Posterior vena cava (tissue), 2 donors: ENCODE measurements at regions not wholly inside any gene's neighbourhood (a gene's known extent, or its start where the extent isn't known, plus 50 kb on each side); places are given as distances from the start of the nearest gene placed in this dataset.

Experiments used
- DNase-seq: peaks from one replicate; pipeline ENCODE4 v3.0.0-alpha.2; 2020; ENCODE audit warnings: low spot score
- intact Hi-C, 2 donors: fragments of 100-400 bp; cut with DNase I; formaldehyde crosslinking; loops; one replicate each; pipeline versions ENCODE4 v1.14.1 to v1.14.2; 2022 to 2023
- donor health status: DM: yes; HTN: yes; CAD: no.
- donor health status: DM: yes; HTN: yes; CAD: no.

GRCh38 chr1:221138516-221138915 lies 259.3 kb downstream of the HLX start:
- no peak for DNase-seq
- intact Hi-C loops = no loop called here

- intact Hi-C loops = no loop called here
- DNase-seq = no peak
These were observed 260.7 kb downstream of the HLX start for GRCh38 chr1:221139991-221140390.

DNA sequence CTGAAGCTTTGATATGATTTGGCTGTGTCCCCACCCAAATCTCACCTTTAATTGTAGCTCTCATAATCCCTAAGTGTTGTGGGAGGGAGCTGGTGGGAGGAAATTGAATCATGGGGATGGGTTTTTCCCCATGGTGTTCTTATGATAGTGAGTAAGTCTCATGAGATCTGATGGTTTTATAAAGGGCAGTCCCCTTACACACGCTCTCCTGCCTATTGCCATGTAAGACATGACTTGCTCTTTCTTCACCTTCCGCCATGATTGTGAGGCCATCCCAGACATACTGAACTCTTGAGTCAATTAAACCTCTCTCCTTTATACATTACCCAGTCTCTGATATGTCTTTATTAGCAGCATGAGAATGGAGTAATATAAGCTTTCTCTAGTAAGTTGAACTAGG lies 261.9 kb downstream of the HLX start:
- intact Hi-C loops = no loop called here

GRCh38 chr1:221141606-221142285 lies 262.5 kb downstream of the HLX start:
- intact Hi-C loops = no loop called here
- no peak for DNase-seq

More for the DNA sequence above, 261.9 kb downstream of the HLX start:
- DNase-seq = no peak

- intact Hi-C loops = no loop called here
- no peak for DNase-seq
These were observed 269.4 kb downstream of the HLX start for GRCh38 chr1:221148660-221149059.

DNA sequence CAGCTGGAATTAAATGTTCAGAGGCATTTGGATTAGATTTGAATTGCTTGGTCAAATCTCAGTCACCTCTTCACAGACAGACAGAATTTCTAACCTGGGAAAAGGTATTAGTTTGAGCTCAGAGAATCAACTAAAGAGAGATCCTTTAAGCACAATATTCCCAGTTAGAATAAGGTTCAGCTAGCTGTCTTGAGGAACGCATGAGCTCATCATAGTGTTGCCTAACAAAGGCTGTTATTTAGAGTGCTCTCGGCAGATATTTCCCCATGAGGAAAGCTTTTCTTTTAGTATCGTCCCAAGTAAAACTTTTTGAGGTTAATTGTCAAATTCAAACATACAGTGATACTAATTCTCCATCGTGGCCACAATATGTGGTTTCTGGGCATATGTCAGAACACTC lies 269.9 kb downstream of the HLX start:
- no peak for DNase-seq
- intact Hi-C loops = no loop called here

DNA sequence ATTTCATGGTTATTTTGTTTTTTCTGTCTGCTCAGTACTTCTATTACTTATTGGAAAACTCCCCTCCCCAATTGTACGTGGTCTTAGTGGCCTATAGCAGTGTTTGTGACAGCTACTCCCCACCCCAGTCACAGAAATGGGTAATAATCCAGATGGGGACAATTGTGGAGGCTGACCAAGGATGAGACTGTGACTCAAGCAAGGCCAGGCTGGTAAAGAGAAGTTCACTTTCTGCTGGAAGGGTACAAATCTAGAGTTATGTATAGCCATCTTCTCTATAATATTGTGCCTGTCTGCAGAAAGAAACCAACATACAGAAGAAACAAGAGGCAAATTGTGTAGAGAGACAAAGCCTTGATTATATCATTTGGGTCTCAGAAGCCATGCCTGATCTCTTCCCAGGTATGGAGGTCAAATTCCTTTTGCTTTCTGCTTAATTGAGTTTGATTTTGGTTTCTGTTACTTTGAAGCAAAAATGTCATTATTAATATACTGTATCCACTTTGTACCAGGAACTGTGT lies 270.4 kb downstream of the HLX start:
- intact Hi-C loops = no loop called here
- no peak for DNase-seq

DNA sequence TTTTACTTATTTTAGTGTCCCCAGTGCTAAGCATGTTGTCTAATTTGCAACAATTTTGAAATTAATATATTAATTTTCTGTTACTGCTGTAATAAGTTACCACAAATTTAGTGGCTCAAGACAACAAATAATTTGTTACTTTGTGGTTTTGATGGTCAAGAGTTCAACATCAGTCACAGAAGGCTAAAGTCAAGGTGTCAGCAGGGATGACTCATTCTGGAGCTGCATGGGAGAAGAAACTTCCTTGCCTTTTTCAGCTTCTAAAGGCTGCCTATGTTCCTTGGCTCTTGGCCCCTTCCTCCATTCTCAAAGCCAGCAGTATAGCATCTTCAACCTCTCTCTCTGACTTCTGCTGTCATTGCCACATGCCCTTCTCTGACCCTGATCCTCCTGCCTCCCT lies 271.8 kb downstream of the HLX start:
- intact Hi-C loops = no loop called here
- no peak for DNase-seq

DNA sequence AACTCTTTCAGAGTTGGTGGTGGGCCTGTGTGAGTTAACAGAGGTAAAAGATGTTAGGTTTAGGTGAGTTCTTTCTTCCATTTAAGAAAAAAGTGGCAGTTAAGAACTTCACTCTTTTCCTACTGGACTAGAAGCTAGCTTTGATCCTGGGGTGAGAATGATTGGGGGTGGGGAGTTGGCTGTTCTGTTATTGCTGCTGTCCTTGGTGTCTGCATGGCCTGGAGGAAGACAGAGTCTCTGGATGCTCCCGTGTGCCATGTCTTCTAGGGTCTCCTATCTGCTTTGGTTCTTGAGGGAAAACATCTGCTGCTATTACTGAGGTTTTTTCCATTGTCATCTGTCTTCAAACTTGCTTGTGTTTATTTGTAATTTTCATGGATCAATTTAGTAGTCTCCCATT lies 275.7 kb downstream of the HLX start:
- DNase-seq = no peak
- intact Hi-C loops = no loop called here

- no peak for DNase-seq
- intact Hi-C loops = no loop called here
These were observed 278.0 kb downstream of the HLX start for GRCh38 chr1:221157026-221157761.

- DNase-seq = no peak
- intact Hi-C loops = no loop called here
These were observed 280.4 kb downstream of the HLX start for GRCh38 chr1:221159608-221160007.

DNA sequence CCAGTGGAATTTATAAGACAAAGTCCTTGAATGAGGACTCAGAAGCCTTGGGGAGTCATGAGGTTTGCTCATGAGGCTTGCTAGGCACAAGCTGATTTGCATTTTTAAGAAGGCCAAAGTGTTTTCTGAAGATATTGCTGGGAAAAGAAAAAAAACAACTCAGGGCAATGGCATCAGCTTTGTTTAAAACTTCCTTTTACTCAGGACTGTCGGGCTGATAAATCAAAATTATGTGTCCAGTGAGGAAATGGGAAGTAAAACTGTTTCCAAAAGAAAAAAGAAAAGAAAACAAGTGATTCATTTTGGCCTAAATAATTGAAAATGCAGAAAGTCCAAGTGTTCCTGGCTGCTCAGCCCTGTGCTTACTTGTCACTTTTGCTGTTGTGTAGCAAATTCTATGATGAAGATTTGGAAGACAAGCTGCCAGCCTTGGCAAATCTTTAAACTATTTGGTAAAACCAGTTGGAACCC lies 282.4 kb downstream of the HLX start:
- intact Hi-C loops = no loop called here

DNA sequence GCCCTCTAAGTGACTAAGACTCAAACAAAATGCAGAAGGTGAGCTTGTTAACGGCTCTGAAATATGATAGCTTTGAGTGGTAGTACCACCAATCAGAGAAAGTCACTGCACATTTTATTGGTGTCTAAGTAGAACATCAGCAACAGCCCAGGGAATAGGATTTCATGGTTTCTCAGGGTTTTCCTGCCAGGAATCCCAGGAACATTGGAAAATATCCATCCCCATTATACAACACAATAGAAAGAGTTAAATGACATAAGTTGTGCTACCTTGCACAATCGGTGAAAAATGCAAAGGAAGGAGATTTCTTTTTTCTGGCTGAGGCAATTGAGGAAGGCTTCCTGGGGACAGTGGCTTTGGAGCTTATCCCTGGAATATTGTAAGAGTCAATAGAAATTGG lies 283.1 kb downstream of the HLX start:
- intact Hi-C loops = no loop called here
- DNase-seq = no peak

More for the DNA sequence above, 282.4 kb downstream of the HLX start:
- no peak for DNase-seq

- intact Hi-C loops = no loop called here
- no peak for DNase-seq
These were observed 283.7 kb downstream of the HLX start for GRCh38 chr1:221162939-221163338.

GRCh38 chr1:221164029-221164428 lies 284.8 kb downstream of the HLX start:
- no peak for DNase-seq
- intact Hi-C loops = no loop called here

GRCh38 chr1:221164951-221165838 lies 286.0 kb downstream of the HLX start:
- intact Hi-C loops = no loop called here
- no peak for DNase-seq

GRCh38 chr1:221165839-221166500 lies 286.7 kb downstream of the HLX start:
- intact Hi-C loops = no loop called here

DNA sequence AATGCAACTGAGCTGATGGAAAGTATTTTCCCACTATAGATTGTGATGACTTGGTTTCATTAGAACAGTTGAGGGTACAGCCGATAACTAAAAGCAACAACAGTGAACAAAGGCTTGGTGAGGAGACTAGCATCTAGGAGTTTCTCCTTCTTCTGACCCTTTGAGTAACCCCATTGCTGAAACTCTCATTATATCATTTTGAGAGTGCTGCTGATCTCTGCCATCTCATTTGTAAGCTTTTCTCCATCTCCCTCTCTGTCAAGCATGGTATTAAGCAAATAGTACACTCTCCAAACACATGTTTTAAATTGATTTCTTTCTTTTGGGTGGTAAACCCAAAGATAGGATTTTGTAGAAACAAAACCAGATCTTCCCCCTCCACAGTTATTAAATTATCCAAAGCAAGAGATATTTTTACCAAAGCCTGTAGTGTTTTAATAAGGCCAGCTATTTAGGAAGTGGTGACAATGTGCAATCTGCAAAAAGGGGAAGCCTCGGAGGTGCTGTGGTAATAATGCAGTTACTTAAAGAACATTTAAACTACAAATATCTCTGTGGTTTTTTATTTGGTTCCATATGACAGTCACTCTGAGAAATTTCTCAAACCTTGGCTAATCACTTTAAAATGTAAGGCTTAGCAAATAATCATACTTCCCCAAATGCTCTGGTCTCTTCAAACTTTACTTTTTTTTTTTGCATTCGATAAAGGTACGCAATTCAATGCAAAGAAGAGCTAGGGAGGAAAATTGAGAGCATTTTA lies 287.5 kb downstream of the HLX start:
- no peak for DNase-seq
- intact Hi-C loops = no loop called here

More at GRCh38 chr1:221165839-221166500, 286.7 kb downstream of the HLX start:
- no peak for DNase-seq
